Gastrocnemius medialis (tissue), 4 donors: ENCODE measurements at regions not wholly inside any gene's neighbourhood (a gene's known extent, or its start where the extent isn't known, plus 50 kb on each side); places are given as distances from the start of the nearest gene placed in this dataset.

Source experiments
- POLR2A ChIP-seq, 2 donors: fragments of 450-650 bp; IDR thresholded peaks; one replicate each; pipeline ENCODE4 v1.6.1; 2017; ENCODE audit warnings: antibody characterized with exemption in 2 of 2, mild to moderate bottlenecking in 2 of 2, moderate library complexity in 2 of 2
- TF ChIP-seq, protein P1 (sequence below), 5 experiments: fragments of 450-650 bp in 3 of 5; fragments of 200-600 bp in 2 of 5; sonication (generic) in 2 of 5; IDR thresholded peaks in 4 of 5; conservative IDR thresholded peaks in 1 of 5; 1 replicate in 4 of 5; 2 replicates in 1 of 5; pipeline ENCODE4 v1.5.1; 2016 to 2019; ENCODE audit warnings: antibody characterized with exemption in 5 of 5, mild to moderate bottlenecking in 3 of 5, moderate library complexity in 3 of 5

DNA sequence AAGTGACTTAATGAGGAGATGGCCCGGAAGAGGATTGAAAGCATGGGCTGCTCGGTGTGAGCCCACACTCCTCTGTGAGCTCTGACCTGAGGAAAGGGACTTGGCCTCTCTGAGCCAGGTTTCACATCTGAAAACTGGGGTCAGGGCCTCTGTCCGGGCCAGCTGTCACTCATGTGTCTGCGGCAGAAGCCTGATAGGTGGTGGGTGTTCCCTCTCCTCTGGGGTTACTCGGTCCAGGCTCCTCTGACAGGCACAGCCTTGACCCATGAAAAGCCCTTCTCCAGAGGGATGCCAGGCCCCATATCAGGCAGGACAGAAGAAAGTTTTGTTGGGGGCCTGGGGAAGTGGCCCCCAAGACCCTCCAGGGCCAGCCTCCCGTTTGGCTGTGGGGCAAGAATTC lies 131.4 kb downstream of the CHSY1 start:
- TF ChIP-seq, protein P1, sequence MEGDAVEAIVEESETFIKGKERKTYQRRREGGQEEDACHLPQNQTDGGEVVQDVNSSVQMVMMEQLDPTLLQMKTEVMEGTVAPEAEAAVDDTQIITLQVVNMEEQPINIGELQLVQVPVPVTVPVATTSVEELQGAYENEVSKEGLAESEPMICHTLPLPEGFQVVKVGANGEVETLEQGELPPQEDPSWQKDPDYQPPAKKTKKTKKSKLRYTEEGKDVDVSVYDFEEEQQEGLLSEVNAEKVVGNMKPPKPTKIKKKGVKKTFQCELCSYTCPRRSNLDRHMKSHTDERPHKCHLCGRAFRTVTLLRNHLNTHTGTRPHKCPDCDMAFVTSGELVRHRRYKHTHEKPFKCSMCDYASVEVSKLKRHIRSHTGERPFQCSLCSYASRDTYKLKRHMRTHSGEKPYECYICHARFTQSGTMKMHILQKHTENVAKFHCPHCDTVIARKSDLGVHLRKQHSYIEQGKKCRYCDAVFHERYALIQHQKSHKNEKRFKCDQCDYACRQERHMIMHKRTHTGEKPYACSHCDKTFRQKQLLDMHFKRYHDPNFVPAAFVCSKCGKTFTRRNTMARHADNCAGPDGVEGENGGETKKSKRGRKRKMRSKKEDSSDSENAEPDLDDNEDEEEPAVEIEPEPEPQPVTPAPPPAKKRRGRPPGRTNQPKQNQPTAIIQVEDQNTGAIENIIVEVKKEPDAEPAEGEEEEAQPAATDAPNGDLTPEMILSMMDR (IDR thresholded peaks at IDR 0.05 in 4 of 5, conservative IDR thresholded peaks at IDR 0.05 in 1 of 5), result no peak
- no peak for TF ChIP-seq POLR2A (IDR thresholded peaks at IDR 0.05)
